Testis (tissue), 2 donors: ENCODE measurements at regions not wholly inside any gene's neighbourhood (a gene's known extent, or its start where the extent isn't known, plus 50 kb on each side); places are given as distances from the start of the nearest gene placed in this dataset.

Source experiments
- DNase-seq: peaks from one replicate; pipeline ENCODE4 v3.0.0-alpha.2; 2019
- H3K27ac ChIP-seq, 2 donors: fragments of 200-600 bp; sonication (generic); one replicate each; pipeline ENCODE4 v1.5.1; 2019
- H3K27me3 ChIP-seq: fragments of 200-600 bp; sonication (generic); one replicate; pipeline ENCODE4 v1.5.1; 2019
- H3K36me3 ChIP-seq: fragments of 200-600 bp; sonication (generic); one replicate; pipeline ENCODE4 v1.5.1; 2017; ENCODE audit warnings: low read depth; ENCODE audit errors: missing control alignments
- H3K4me1 ChIP-seq: fragments of 200-600 bp; sonication (generic); one replicate; pipeline ENCODE4 v1.5.1; 2019
- H3K4me3 ChIP-seq, 2 donors: fragments of 200-600 bp; sonication (generic); one replicate each; pipeline ENCODE4 v1.5.1; 2017 to 2019
- H3K9me3 ChIP-seq: fragments of 200-600 bp; sonication (generic); one replicate; pipeline ENCODE4 v1.5.1; 2017
- POLR2A ChIP-seq: fragments of 450-650 bp; IDR thresholded peaks from one replicate; pipeline ENCODE4 v1.6.1; 2017; ENCODE audit warnings: antibody characterized with exemption, mild to moderate bottlenecking, moderate library complexity
- WGBS, 2 donors: methylation state at CpG; one replicate each; pipeline ENCODE4 v1.1.5; 2018; 5-methylcytosine and 5-hydroxymethylcytosine counted together
- intact Hi-C: fragments of 100-400 bp; cut with DNase I; formaldehyde crosslinking; loops from one replicate; pipeline ENCODE4 v1.15.1; 2023; ENCODE audit warnings: low total_unique reads
- TF ChIP-seq, protein P1 (sequence below), 3 experiments: fragments of 450-650 bp in 2 of 3; fragments of 200-600 bp in 1 of 3; sonication (generic) in 1 of 3; IDR thresholded peaks; one replicate each; pipeline ENCODE4 v1.5.1; 2016 to 2019; ENCODE audit warnings: antibody characterized with exemption in 3 of 3, mild to moderate bottlenecking in 2 of 3, moderate library complexity in 1 of 3

DNA sequence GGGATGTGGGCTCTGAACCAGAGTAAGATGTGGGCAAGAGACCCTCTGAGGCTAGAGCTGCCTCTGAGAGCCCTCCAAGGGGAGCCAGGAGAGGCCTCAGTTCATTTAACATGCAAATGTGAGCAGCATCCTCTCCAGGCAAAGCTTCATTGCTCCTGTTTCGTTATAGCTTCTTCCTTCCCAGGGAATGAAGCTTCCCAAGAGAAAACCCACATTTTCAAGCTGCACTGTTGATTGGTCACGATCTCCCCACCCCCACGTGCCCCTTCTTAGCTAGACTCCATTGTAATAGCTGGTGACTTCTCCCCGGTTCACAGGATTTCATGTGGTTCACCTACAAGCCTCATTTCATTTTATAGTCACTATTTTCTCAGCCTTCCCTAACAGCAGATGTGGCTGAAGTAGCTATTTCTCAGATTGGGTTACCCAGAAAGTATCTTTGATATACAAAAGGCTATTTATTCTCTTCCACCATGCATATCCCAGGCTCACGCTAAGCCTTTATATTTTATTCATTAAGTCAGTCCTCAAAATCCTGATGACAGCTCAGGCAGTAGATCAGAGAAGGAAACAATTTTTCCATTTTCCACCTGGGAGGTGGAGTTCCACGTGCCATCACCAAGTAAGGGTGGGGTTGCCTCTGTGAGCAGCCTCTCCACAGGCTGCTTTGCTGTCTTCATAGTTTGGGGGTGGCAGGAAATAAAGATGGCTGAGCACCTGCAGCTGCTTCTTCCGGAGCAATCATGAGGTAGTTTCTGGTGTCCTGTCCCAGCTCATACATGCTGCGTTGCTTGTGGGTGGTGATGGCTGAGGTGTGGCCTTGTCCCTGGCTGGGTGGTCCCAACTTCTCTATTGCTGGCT is 178.3 kb upstream of the RAB4A start:
- intact Hi-C loops = no loop called here
- Histone ChIP-seq H3K9me3 (no peaks in the 10 kb centered on the region), H3K27me3 (no peaks in the 10 kb centered on the region), H3K27ac (no peak overlapping the region), H3K4me3 (no peak overlapping the region), H3K36me3 (no peaks in the 10 kb centered on the region), H3K4me1 (peaks cover 18% of the 10 kb centered on the region)
- 60 to 68% methylated on average over 8 of the region's 8 CpGs for WGBS, 2 donors
- no peak for DNase-seq
- TF ChIP-seq POLR2A = no peak
- TF ChIP-seq, protein P1, sequence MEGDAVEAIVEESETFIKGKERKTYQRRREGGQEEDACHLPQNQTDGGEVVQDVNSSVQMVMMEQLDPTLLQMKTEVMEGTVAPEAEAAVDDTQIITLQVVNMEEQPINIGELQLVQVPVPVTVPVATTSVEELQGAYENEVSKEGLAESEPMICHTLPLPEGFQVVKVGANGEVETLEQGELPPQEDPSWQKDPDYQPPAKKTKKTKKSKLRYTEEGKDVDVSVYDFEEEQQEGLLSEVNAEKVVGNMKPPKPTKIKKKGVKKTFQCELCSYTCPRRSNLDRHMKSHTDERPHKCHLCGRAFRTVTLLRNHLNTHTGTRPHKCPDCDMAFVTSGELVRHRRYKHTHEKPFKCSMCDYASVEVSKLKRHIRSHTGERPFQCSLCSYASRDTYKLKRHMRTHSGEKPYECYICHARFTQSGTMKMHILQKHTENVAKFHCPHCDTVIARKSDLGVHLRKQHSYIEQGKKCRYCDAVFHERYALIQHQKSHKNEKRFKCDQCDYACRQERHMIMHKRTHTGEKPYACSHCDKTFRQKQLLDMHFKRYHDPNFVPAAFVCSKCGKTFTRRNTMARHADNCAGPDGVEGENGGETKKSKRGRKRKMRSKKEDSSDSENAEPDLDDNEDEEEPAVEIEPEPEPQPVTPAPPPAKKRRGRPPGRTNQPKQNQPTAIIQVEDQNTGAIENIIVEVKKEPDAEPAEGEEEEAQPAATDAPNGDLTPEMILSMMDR (IDR thresholded peaks at IDR 0.05) = no peak

DNA sequence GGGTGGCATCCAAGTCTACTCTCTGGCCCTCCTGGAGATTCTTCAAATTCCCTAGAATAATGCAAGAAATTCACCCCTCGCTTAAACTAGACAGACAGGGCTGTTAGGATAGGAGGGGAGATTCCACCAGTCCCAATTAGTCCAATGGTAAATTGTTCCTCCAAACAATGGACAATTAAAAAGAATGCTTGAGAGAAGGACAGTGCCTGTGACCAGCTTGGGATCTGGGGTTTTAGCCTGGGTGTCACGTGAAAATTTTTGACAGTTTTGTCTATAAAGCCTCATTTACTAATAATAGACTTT is 177.7 kb upstream of the RAB4A start:
- Histone ChIP-seq H3K27me3 (no peaks in the 10 kb centered on the region), H3K27ac (no peak overlapping the region), H3K36me3 (no peaks in the 10 kb centered on the region), H3K9me3 (no peaks in the 10 kb centered on the region), H3K4me3 (no peak overlapping the region), H3K4me1 (peaks cover 18% of the 10 kb centered on the region)
- no peak for DNase-seq
- intact Hi-C loops = no loop called here
- TF ChIP-seq POLR2A = no peak
- TF ChIP-seq, protein P1 (IDR thresholded peaks at IDR 0.05) = no peak
- WGBS, 2 donors = 84 to 90% methylated on average over 2 of the region's 2 CpGs

DNA sequence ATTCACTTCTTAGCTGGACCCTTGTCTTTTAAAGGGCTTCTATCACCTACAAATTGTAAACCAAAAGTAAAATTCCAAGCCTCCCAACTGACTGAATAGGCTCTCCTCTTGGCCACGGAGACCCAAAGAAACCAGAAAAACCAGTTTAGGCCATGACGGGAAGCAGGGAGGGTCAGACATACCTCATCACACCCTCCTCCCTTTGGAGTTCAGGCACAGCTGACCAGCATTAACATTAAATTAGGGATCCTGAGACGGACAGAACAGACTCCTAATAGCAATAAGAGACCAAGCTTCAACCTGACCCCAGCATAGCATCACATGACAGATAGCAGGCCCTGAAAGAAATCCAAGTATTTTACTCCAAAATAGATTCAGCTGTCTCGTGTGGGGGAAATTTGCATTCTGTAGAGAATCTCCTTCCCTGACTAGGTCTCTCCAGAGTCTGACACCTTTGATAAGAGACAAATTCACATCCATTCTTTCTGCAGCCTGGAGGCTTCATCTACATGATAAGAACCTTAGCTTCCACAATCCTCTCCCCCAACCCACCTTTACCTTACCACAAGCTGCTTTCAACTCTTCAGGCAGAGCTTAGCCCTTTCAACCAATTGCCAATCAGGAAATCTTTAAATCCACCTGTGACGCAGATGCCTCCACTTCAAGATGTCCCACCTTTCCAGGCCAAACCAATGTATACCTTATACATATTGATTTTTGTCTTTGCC is 177.1 kb upstream of the RAB4A start:
- DNase-seq = no peak
- Histone ChIP-seq H3K27ac (no peak overlapping the region), H3K4me1 (peaks cover 18% of the 10 kb centered on the region), H3K9me3 (no peaks in the 10 kb centered on the region), H3K36me3 (no peaks in the 10 kb centered on the region), H3K4me3 (no peak overlapping the region), H3K27me3 (no peaks in the 10 kb centered on the region)
- intact Hi-C loops = no loop called here
- 58 to 76% methylated on average over 5 of the region's 5 CpGs for WGBS, 2 donors
- TF ChIP-seq, protein P1 (IDR thresholded peaks at IDR 0.05) = no peak
- TF ChIP-seq POLR2A = no peak

DNA sequence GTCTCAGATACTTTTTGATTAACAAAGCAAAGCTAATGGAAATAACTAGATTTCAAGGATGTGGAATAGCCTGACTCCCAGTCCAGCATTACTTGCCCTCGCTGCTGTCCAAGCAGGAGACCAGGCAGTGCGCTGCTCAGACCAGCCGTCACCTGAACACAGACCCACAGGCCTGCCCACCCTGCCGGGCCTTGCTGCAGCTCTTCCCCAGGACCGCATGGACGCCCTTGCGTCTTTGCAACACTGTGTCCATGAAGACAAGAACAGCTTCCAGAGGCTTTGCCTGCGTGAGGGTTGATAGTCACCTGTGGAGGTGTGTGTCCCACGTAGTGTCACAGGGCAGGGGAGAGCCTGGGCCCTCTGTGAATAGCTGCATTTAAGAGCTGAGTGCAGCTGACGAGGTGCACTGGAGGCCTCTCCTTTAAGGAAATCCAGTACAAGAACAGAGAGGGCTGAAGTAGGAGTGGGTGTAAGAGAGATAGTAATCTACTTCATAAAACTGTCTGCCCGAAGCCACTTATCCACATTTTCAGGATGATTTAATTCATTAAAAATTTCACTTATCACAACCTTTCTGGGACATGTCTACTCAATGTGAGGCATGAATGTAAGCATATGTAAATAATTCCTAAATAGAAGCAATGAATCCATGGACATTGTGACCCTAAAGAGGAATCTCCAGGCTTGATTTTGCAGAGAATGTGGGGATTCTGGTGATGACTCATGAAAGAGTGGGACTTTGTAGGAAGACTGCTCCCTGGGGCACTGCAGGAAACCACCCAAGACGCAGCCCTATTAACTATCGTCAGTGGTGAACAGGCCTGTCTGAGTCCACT is 176.2 kb upstream of the RAB4A start:
- DNase-seq = no peak
- no peaks in the 10 kb centered on the region for H3K9me3 ChIP-seq
- no peak overlapping the region for H3K27ac ChIP-seq
- intact Hi-C loops = no loop called here
- no peaks in the 10 kb centered on the region for H3K27me3 ChIP-seq
- WGBS, 2 donors = 80 to 84% methylated on average over 13 of the region's 13 CpGs
- H3K4me1 ChIP-seq = peaks cover 17% of the 10 kb centered on the region
- no peak overlapping the region for H3K4me3 ChIP-seq
- no peak for TF ChIP-seq POLR2A
- TF ChIP-seq, protein P1 (IDR thresholded peaks at IDR 0.05) = no peak
- no peaks in the 10 kb centered on the region for H3K36me3 ChIP-seq
